Prostate gland (tissue), 2 donors: ENCODE measurements at regions not wholly inside any gene's neighbourhood (a gene's known extent, or its start where the extent isn't known, plus 50 kb on each side); places are given as distances from the start of the nearest gene placed in this dataset.

Experiments used
- DNase-seq: peaks from one replicate; pipeline ENCODE4 v3.0.0-alpha.2; 2019; ENCODE audit warnings: low spot score
- H3K27ac ChIP-seq, 2 donors: fragments of 200-600 bp; sonication (generic); 2 replicates each; pipeline ENCODE4 v1.5.1; 2017 to 2019
- H3K27me3 ChIP-seq: fragments of 200-600 bp; sonication (generic); replicated peaks from 2 replicates; pipeline ENCODE4 v1.5.1; 2019; ENCODE audit not compliant: insufficient read depth
- H3K36me3 ChIP-seq, 2 donors: fragments of 200-600 bp; sonication (generic); 1 replicate in 1 of 2; 2 replicates in 1 of 2; pipeline versions ENCODE4 v1.5.1 to v1.8.1; 2017 to 2019
- H3K4me1 ChIP-seq: fragments of 200-600 bp; sonication (generic); replicated peaks from 2 replicates; pipeline ENCODE4 v1.5.1; 2019
- H3K4me3 ChIP-seq, 2 donors: fragments of 200-600 bp; sonication (generic); 2 replicates each; pipeline ENCODE4 v1.5.1; 2017 to 2019
- H3K9me3 ChIP-seq: fragments of 200-600 bp; sonication (generic); 2 replicates; pipeline ENCODE4 v1.5.1; 2017
- CTCF ChIP-seq, 4 experiments: fragments of 200-600 bp in 2 of 4; fragments of 450-650 bp in 2 of 4; sonication (generic) in 2 of 4; IDR thresholded peaks; 1 replicate in 3 of 4; 2 replicates in 1 of 4; pipeline ENCODE4 v1.5.1; 2016 to 2019; ENCODE audit warnings: antibody characterized with exemption in 4 of 4, mild to moderate bottlenecking in 2 of 4, moderate library complexity in 2 of 4
- POLR2A ChIP-seq: fragments of 450-650 bp; IDR thresholded peaks from one replicate; pipeline ENCODE4 v1.6.1; 2016; ENCODE audit warnings: antibody characterized with exemption, mild to moderate bottlenecking
- POLR2AphosphoS5 ChIP-seq: sonication (generic); formaldehyde crosslinking; IDR thresholded peaks from one replicate; pipeline ENCODE4 v1.6.1; 2017; ENCODE audit warnings: antibody characterized with exemption
- WGBS: methylation state at CpG from one replicate; pipeline ENCODE4 v1.1.5; 2018; 5-methylcytosine and 5-hydroxymethylcytosine counted together
- intact Hi-C: fragments of 100-400 bp; cut with DNase I; formaldehyde crosslinking; loops from one replicate; pipeline ENCODE4 v1.14.2; 2022

GRCh38 chr20:11350126-11351005 lies 567.3 kb upstream of the BTBD3 start:
- WGBS: 51% methylated on average over 7 of the region's 7 CpGs
- no peaks in the 10 kb centered on the region for H3K4me1 ChIP-seq
- intact Hi-C loops: no loop called here
- peak; percentile 66 for DNase-seq
- no peaks in the 10 kb centered on the region for H3K36me3 ChIP-seq
- no peaks in the 10 kb centered on the region for H3K9me3 ChIP-seq
- no peak overlapping the region for H3K4me3 ChIP-seq
- H3K27me3 ChIP-seq: no peaks in the 10 kb centered on the region
- H3K27ac ChIP-seq: no peak overlapping the region
- TF ChIP-seq CTCF (IDR thresholded peaks at IDR 0.05): no peak
- no peak for TF ChIP-seq POLR2A
- peak; percentile 73 for TF ChIP-seq POLR2AphosphoS5

GRCh38 chr20:11352041-11352440 lies 565.7 kb upstream of the BTBD3 start:
- intact Hi-C loops: no loop called here
- DNase-seq: no peak
- no peaks in the 10 kb centered on the region for H3K36me3 ChIP-seq
- no peaks in the 10 kb centered on the region for H3K27me3 ChIP-seq
- no peak overlapping the region for H3K4me3 ChIP-seq
- TF ChIP-seq POLR2A (no peak), POLR2AphosphoS5 (no peak), CTCF (IDR thresholded peaks at IDR 0.05) (no peak)
- no peaks in the 10 kb centered on the region for H3K9me3 ChIP-seq
- H3K27ac ChIP-seq: no peak overlapping the region
- no peaks in the 10 kb centered on the region for H3K4me1 ChIP-seq

- H3K36me3 ChIP-seq: no peaks in the 10 kb centered on the region
- H3K9me3 ChIP-seq: no peaks in the 10 kb centered on the region
- no peaks in the 10 kb centered on the region for H3K4me1 ChIP-seq
- H3K27me3 ChIP-seq: no peaks in the 10 kb centered on the region
- TF ChIP-seq CTCF (IDR thresholded peaks at IDR 0.05): no peak
- no peak for DNase-seq
- H3K4me3 ChIP-seq: no peak overlapping the region
- WGBS: 89% methylated on average over 4 of the region's 4 CpGs
- intact Hi-C loops: no loop called here
- no peak overlapping the region for H3K27ac ChIP-seq
Measured at GRCh38 chr20:11354846-11355245, 562.8 kb upstream of the BTBD3 start.

- 86% methylated on average over 3 of the region's 3 CpGs for WGBS
- H3K36me3 ChIP-seq: no peaks in the 10 kb centered on the region
- no peak overlapping the region for H3K27ac ChIP-seq
- TF ChIP-seq POLR2AphosphoS5 (no peak), POLR2A (no peak), CTCF (IDR thresholded peaks at IDR 0.05) (no peak)
- intact Hi-C loops: no loop called here
- H3K4me1 ChIP-seq: no peaks in the 10 kb centered on the region
- no peak for DNase-seq
- H3K4me3 ChIP-seq: no peak overlapping the region
- no peaks in the 10 kb centered on the region for H3K9me3 ChIP-seq
- no peaks in the 10 kb centered on the region for H3K27me3 ChIP-seq
Measured at GRCh38 chr20:11355345-11355744, 562.3 kb upstream of the BTBD3 start.

- DNase-seq: no peak
- no peak overlapping the region for H3K4me3 ChIP-seq
- TF ChIP-seq CTCF (IDR thresholded peaks at IDR 0.05) (no peak), POLR2AphosphoS5 (no peak), POLR2A (no peak)
- no peak overlapping the region for H3K27ac ChIP-seq
- no peaks in the 10 kb centered on the region for H3K36me3 ChIP-seq
- no peaks in the 10 kb centered on the region for H3K9me3 ChIP-seq
- no peaks in the 10 kb centered on the region for H3K27me3 ChIP-seq
- 91% methylated on average over 3 of the region's 3 CpGs for WGBS
- intact Hi-C loops: no loop called here
- H3K4me1 ChIP-seq: no peaks in the 10 kb centered on the region
Measured at GRCh38 chr20:11356061-11356460, 561.6 kb upstream of the BTBD3 start.
